SK-N-SH (cell line): ENCODE measurements at regions not wholly inside any gene's neighbourhood (a gene's known extent, or its start where the extent isn't known, plus 50 kb on each side); places are given as distances from the start of the nearest gene placed in this dataset.

Experiments
- CTCF ChIA-PET: fragments of 300-600, 350-600 bp; formaldehyde crosslinking; extraction: SDS; loops from one replicate; lab custom pipeline; 2021; lab: Yijun Ruan, JAX
- POLR2A ChIA-PET: fragments of 350-600 bp; sonication (Branson Sonifier 250); formaldehyde crosslinking; extraction: SDS; loops from one replicate; lab custom pipeline; 2020; ENCODE audit warnings: antibody characterized with exemption, inconsistent platforms; lab: Yijun Ruan, JAX
- DNase-seq: peaks from one replicate; pipeline ENCODE4 v3.0.0; 2012
- H2AFZ ChIP-seq: fragments of 200-600 bp; sonication (generic); 2 replicates; pipeline ENCODE4 v1.8.1; 2016; ENCODE audit warnings: antibody characterized with exemption, mild to moderate bottlenecking, low read depth
- H3F3A ChIP-seq: fragments of 200-600 bp; sonication (generic); replicated peaks from 2 replicates; pipeline ENCODE3; 2016; ENCODE audit warnings: antibody characterized with exemption, mild to moderate bottlenecking; ENCODE audit not compliant: insufficient read depth
- H3K27ac ChIP-seq, 2 experiments: fragments of 200-500 bp in 1 of 2; fragments of 200-600 bp in 1 of 2; sonication (Bioruptor generic) in 1 of 2; sonication (generic), shearing (Covaris generic) in 1 of 2; 2 replicates each; pipeline versions ENCODE4 v1.5.1 to v1.6.1; 2014 to 2016; ENCODE audit warnings: low read depth in 2 of 2, inconsistent platforms in 1 of 2, low read length in 1 of 2, mild to moderate bottlenecking in 1 of 2, mixed read lengths in 1 of 2
- H3K27me3 ChIP-seq: fragments of 200-600 bp; sonication (generic), shearing (Covaris generic); 2 replicates; pipeline ENCODE4 v1.6.1; 2016; ENCODE audit warnings: mixed run types; ENCODE audit not compliant: insufficient read depth
- H3K36me3 ChIP-seq, 2 experiments: fragments of 200-500 bp in 1 of 2; fragments of 200-600 bp in 1 of 2; sonication (Bioruptor generic) in 1 of 2; sonication (generic) in 1 of 2; replicated peaks in 1 of 2; 2 replicates each; pipeline versions ENCODE3 to v1.5.1; 2014 to 2016; ENCODE audit warnings: low read length in 1 of 2, mild to moderate bottlenecking in 1 of 2; ENCODE audit not compliant: insufficient read depth in 2 of 2, control insufficient read depth in 1 of 2
- H3K4me1 ChIP-seq, 2 experiments: fragments of 200-500 bp in 1 of 2; fragments of 200-600 bp in 1 of 2; sonication (Bioruptor generic) in 1 of 2; sonication (generic), shearing (Covaris generic) in 1 of 2; 2 replicates each; pipeline versions ENCODE4 v1.5.1 to v1.6.1; 2014 to 2016; ENCODE audit warnings: low read depth in 1 of 2, low read length in 1 of 2, mixed run types in 1 of 2; ENCODE audit not compliant: insufficient read depth in 2 of 2, control insufficient read depth in 1 of 2
- H3K4me2 ChIP-seq: fragments of 200-600 bp; sonication (generic), shearing (Covaris generic); 2 replicates; pipeline ENCODE4 v1.6.1; 2017; ENCODE audit warnings: mixed run types
- H3K4me3 ChIP-seq, 2 experiments: fragments of 200-500 bp in 1 of 2; fragments of 200-600 bp in 1 of 2; sonication (Bioruptor generic) in 1 of 2; sonication (generic), shearing (Covaris generic) in 1 of 2; 2 replicates each; pipeline versions ENCODE4 v1.5.1 to v1.8.1; 2014 to 2016; ENCODE audit warnings: low read depth in 2 of 2, inconsistent platforms in 1 of 2, low read length in 1 of 2, mild to moderate bottlenecking in 1 of 2, mixed read lengths in 1 of 2, moderate library complexity in 1 of 2
- H3K79me2 ChIP-seq: fragments of 200-600 bp; sonication (generic); 2 replicates; pipeline ENCODE4 v1.8.1; 2017; ENCODE audit warnings: mild to moderate bottlenecking; ENCODE audit not compliant: insufficient read depth
- H3K9ac ChIP-seq: fragments of 200-600 bp; sonication (generic); 2 replicates; pipeline ENCODE4 v1.6.1; 2017; ENCODE audit warnings: mixed run types
- H3K9me2 ChIP-seq: fragments of 200-600 bp; sonication (generic); 2 replicates; pipeline ENCODE4 v1.6.1; 2017; ENCODE audit warnings: mixed run types
- H3K9me3 ChIP-seq: fragments of 200-600 bp; sonication (generic); 2 replicates; pipeline ENCODE4 v1.6.1; 2017; ENCODE audit warnings: mixed run types, mild to moderate bottlenecking, moderate library complexity
- H4K20me1 ChIP-seq: fragments of 200-600 bp; sonication (generic); 2 replicates; pipeline ENCODE4 v1.6.1; 2017; ENCODE audit warnings: mild to moderate bottlenecking, mixed run types; ENCODE audit not compliant: insufficient read depth
- ELF1 ChIP-seq: IDR thresholded peaks from 2 replicates; pipeline ENCODE4 v1.4.0; 2012
- EP300 ChIP-seq, 2 experiments: IDR thresholded peaks; 2 replicates each; pipeline versions ENCODE4 v1.4.0 to v1.6.1; 2012; ENCODE audit warnings: borderline replicate concordance in 1 of 2, low read depth in 1 of 2, low read length in 1 of 2
- FOSL2 ChIP-seq: IDR thresholded peaks from 2 replicates; pipeline ENCODE4 v1.4.0; 2012; ENCODE audit warnings: low read depth, mild to moderate bottlenecking, moderate library complexity, borderline replicate concordance
- FOXJ3 ChIP-seq: sonication (generic); formaldehyde crosslinking; IDR thresholded peaks from 2 replicates; pipeline ENCODE4 v1.5.1; 2020; ENCODE audit warnings: mild to moderate bottlenecking, missing genetic modification reagents
- GABPA ChIP-seq: IDR thresholded peaks from 2 replicates; pipeline ENCODE4 v1.4.0; 2012; ENCODE audit warnings: low read depth, mild to moderate bottlenecking
- GATA2 ChIP-seq: sonication (generic); formaldehyde crosslinking; IDR thresholded peaks from 2 replicates; pipeline ENCODE4 v1.5.0; 2020; ENCODE audit warnings: mild to moderate bottlenecking, missing genetic modification reagents
- MEF2A ChIP-seq: IDR thresholded peaks from 2 replicates; pipeline ENCODE4 v1.4.0; 2012; ENCODE audit warnings: low read depth, borderline replicate concordance
- RCOR1 ChIP-seq: fragments of 150-350 bp; IDR thresholded peaks from 2 replicates; pipeline ENCODE4 v1.6.1; 2017; ENCODE audit warnings: antibody characterized with exemption, low read length
- SMC3 ChIP-seq: IDR thresholded peaks from 2 replicates; pipeline ENCODE4 v1.6.1; 2012; ENCODE audit warnings: low read depth, low read length, improper control_type of control experiment
- TCF12 ChIP-seq: IDR thresholded peaks from 2 replicates; pipeline ENCODE4 v1.4.0; 2012
- YY1 ChIP-seq: IDR thresholded peaks from 2 replicates; pipeline ENCODE4 v1.4.0; 2012; ENCODE audit warnings: low read depth, mild to moderate bottlenecking
- WGBS: methylation state at CpG from one replicate; pipeline ENCODE4 v1.1.6; 2017; ENCODE audit warnings: low lambda C conversion rate; 5-methylcytosine and 5-hydroxymethylcytosine counted together
- TF ChIP-seq, protein P1 (sequence below): IDR thresholded peaks from 2 replicates; pipeline ENCODE4 v1.6.1; 2012; ENCODE audit warnings: mild to moderate bottlenecking, low read depth, low read length, moderate library complexity
- TF ChIP-seq, protein P2 (sequence below): fragments of 200-600 bp; sonication (generic); IDR thresholded peaks from 2 replicates; pipeline ENCODE4 v1.6.1; 2017; ENCODE audit warnings: antibody characterized with exemption, mild to moderate bottlenecking, moderate library complexity
- TF ChIP-seq, protein P3 (sequence below): IDR thresholded peaks from 2 replicates; pipeline ENCODE4; 2012
- TF ChIP-seq, protein P4 (sequence below): fragments of 150-350 bp; IDR thresholded peaks from 2 replicates; pipeline ENCODE4 v1.6.1; 2016; ENCODE audit warnings: mild to moderate bottlenecking, low read depth, low read length

DNA sequence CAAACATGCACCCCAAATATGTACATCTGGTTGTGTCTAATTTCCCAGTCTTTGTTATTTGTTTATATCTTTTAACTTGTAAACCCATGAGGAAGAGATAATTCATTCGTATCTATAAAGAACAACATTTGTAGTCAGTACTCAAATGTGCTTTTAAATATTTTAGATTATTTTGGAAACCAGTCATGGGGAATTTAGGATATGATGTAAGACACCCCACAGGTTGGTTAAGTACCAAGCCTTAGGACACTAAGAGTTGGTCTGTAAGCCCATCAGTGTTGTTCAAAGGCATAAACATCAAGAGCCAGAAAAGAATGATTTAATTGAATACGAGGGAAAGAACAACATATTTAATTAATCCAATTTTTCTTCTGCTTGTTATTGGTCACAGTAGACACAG, 421.1 kb upstream of the SEMA3C start:
- CTCF ChIA-PET: no interaction called here
- no peaks in the 10 kb centered on the region for H3K27me3 ChIP-seq
- H3K4me1 ChIP-seq: no peaks in the 10 kb centered on the region
- H2AFZ ChIP-seq: no peak overlapping the region
- DNase-seq: no peak
- no peak for TF ChIP-seq MEF2A
- no peak for TF ChIP-seq GABPA
- no peak for TF ChIP-seq SMC3
- no peak for TF ChIP-seq RCOR1
- H3K4me2 ChIP-seq: no peak overlapping the region
- no peaks in the 10 kb centered on the region for H3K9me2 ChIP-seq
- no peaks in the 10 kb centered on the region for H3K79me2 ChIP-seq
- no peaks in the 10 kb centered on the region for H3K36me3 ChIP-seq
- WGBS: 68% methylated on average over 2 of the region's 2 CpGs
- H3K9ac ChIP-seq: no peak overlapping the region
- no peak overlapping the region for H3K4me3 ChIP-seq
- no peak overlapping the region for H3K27ac ChIP-seq
- H4K20me1 ChIP-seq: no peaks in the 10 kb centered on the region
- no peaks in the 10 kb centered on the region for H3F3A ChIP-seq
- H3K9me3 ChIP-seq: 0 out of 2 replicates have a peak, but pooled peaks cover 3% of the 10 kb centered on the region
- POLR2A ChIA-PET: no interaction called here

DNA sequence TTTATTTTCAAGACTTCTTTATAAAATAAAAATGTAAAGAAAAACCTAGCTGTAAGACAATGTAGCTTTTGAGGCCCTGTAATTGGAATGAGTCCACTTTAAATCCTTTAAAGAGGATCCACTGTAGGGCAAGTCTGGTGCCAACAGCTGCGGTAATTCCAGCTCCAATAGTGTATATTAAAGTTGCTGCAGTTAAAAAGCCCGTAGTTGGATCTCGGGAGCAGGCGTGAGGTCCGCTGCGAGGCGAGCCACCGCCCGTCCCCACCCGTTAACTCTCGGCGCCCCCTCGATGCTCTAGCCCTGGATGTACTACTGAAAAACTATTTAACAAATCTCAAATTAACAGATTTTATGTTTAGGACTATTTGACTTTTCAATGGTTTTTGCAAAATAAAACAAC, 414.7 kb upstream of the SEMA3C start:
- no peak for DNase-seq
- ChIA-PET POLR2A (no interaction called here), CTCF (interaction anchor here (0.9 to 1.8 kb wide), 3 partner anchors 9 to 124 kb away, joined by 3 to 5 read pairs (median 3); no protein-coding TSS in a partner anchor)
- Histone ChIP-seq H3F3A (peaks cover 21% of the 10 kb centered on the region), H4K20me1 (no peaks in the 10 kb centered on the region), H3K79me2 (no peaks in the 10 kb centered on the region), H3K36me3 (peaks cover 0 to 4% of the 10 kb centered on the region in 2 experiments), H3K4me1 (peaks cover 4 to 13% of the 10 kb centered on the region in 2 experiments; a peak in 2 of 4 replicates), H3K4me2 (no peak overlapping the region), H3K27ac (no peak overlapping the region; a peak in 1 of 4 replicates), H2AFZ (no peak overlapping the region), H3K9ac (no peak overlapping the region), H3K9me3 (no peaks in the 10 kb centered on the region), H3K4me3 (no peak overlapping the region), H3K9me2 (no peaks in the 10 kb centered on the region)
- 98% methylated on average over 13 of the region's 13 CpGs for WGBS
- TF ChIP-seq, protein P1, sequence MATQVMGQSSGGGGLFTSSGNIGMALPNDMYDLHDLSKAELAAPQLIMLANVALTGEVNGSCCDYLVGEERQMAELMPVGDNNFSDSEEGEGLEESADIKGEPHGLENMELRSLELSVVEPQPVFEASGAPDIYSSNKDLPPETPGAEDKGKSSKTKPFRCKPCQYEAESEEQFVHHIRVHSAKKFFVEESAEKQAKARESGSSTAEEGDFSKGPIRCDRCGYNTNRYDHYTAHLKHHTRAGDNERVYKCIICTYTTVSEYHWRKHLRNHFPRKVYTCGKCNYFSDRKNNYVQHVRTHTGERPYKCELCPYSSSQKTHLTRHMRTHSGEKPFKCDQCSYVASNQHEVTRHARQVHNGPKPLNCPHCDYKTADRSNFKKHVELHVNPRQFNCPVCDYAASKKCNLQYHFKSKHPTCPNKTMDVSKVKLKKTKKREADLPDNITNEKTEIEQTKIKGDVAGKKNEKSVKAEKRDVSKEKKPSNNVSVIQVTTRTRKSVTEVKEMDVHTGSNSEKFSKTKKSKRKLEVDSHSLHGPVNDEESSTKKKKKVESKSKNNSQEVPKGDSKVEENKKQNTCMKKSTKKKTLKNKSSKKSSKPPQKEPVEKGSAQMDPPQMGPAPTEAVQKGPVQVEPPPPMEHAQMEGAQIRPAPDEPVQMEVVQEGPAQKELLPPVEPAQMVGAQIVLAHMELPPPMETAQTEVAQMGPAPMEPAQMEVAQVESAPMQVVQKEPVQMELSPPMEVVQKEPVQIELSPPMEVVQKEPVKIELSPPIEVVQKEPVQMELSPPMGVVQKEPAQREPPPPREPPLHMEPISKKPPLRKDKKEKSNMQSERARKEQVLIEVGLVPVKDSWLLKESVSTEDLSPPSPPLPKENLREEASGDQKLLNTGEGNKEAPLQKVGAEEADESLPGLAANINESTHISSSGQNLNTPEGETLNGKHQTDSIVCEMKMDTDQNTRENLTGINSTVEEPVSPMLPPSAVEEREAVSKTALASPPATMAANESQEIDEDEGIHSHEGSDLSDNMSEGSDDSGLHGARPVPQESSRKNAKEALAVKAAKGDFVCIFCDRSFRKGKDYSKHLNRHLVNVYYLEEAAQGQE: no peak
- TF ChIP-seq YY1 (no peak), GABPA (no peak), SMC3 (no peak), ELF1 (no peak), FOSL2 (no peak), GATA2 (CRISPR knock-in tag) (no peak), TCF12 (no peak), EP300 (IDR thresholded peaks at IDR 0.05; ENCODE audit: borderline replicate concordance in 1 of 2, low read depth in 1 of 2, low read length in 1 of 2) (no peak), FOXJ3 (CRISPR knock-in tag) (no peak), MEF2A (no peak)
- TF ChIP-seq, protein P2, sequence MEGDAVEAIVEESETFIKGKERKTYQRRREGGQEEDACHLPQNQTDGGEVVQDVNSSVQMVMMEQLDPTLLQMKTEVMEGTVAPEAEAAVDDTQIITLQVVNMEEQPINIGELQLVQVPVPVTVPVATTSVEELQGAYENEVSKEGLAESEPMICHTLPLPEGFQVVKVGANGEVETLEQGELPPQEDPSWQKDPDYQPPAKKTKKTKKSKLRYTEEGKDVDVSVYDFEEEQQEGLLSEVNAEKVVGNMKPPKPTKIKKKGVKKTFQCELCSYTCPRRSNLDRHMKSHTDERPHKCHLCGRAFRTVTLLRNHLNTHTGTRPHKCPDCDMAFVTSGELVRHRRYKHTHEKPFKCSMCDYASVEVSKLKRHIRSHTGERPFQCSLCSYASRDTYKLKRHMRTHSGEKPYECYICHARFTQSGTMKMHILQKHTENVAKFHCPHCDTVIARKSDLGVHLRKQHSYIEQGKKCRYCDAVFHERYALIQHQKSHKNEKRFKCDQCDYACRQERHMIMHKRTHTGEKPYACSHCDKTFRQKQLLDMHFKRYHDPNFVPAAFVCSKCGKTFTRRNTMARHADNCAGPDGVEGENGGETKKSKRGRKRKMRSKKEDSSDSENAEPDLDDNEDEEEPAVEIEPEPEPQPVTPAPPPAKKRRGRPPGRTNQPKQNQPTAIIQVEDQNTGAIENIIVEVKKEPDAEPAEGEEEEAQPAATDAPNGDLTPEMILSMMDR: no peak
- TF ChIP-seq, protein P3, sequence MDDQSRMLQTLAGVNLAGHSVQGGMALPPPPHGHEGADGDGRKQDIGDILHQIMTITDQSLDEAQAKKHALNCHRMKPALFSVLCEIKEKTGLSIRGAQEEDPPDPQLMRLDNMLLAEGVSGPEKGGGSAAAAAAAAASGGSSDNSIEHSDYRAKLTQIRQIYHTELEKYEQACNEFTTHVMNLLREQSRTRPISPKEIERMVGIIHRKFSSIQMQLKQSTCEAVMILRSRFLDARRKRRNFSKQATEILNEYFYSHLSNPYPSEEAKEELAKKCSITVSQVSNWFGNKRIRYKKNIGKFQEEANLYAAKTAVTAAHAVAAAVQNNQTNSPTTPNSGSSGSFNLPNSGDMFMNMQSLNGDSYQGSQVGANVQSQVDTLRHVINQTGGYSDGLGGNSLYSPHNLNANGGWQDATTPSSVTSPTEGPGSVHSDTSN: no peak
- TF ChIP-seq, protein P4, sequence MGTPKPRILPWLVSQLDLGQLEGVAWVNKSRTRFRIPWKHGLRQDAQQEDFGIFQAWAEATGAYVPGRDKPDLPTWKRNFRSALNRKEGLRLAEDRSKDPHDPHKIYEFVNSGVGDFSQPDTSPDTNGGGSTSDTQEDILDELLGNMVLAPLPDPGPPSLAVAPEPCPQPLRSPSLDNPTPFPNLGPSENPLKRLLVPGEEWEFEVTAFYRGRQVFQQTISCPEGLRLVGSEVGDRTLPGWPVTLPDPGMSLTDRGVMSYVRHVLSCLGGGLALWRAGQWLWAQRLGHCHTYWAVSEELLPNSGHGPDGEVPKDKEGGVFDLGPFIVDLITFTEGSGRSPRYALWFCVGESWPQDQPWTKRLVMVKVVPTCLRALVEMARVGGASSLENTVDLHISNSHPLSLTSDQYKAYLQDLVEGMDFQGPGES: no peak
- TF ChIP-seq, all 33 proteins: peak for 0
- no peaks in the 10 kb centered on the region for H3K27me3 ChIP-seq
